OCI-LY3 (cell line): ENCODE measurements at regions not wholly inside any gene's neighbourhood (a gene's known extent, or its start where the extent isn't known, plus 50 kb on each side); places are given as distances from the start of the nearest gene placed in this dataset.

Experiments used
- H2AFZ ChIP-seq: fragments of 200-600, 300-600 bp; shearing (Covaris generic); 2 replicates; pipeline ENCODE4 v1.6.0; 2014; ENCODE audit warnings: antibody characterized with exemption, low read depth, low read length
- H3K27ac ChIP-seq: fragments of 200-600, 300-600 bp; sonication (generic); 2 replicates; pipeline ENCODE4 v1.5.1; 2014; ENCODE audit warnings: mild to moderate bottlenecking, low read length, moderate library complexity, mixed read lengths
- H3K27me3 ChIP-seq: fragments of 200-600, 300-600 bp; sonication (generic); 2 replicates; pipeline ENCODE4 v1.6.1; 2014; ENCODE audit warnings: low read depth, low read length, mixed read lengths
- H3K36me3 ChIP-seq: fragments of 200-600, 300-600 bp; sonication (generic); replicated peaks from 2 replicates; pipeline ENCODE3; 2014; ENCODE audit warnings: low read depth, low read length, mixed read lengths
- H3K4me1 ChIP-seq: fragments of 300-600, 200-600 bp; sonication (generic); 2 replicates; pipeline ENCODE4 v1.6.1; 2014; ENCODE audit warnings: low read length, mixed read lengths
- H3K4me2 ChIP-seq: fragments of 200-600, 300-600 bp; sonication (generic); 2 replicates; pipeline ENCODE4 v1.6.1; 2014; ENCODE audit warnings: low read length, mixed read lengths
- H3K4me3 ChIP-seq: fragments of 300-600, 200-600 bp; sonication (generic); 2 replicates; pipeline ENCODE4 v1.5.1; 2014; ENCODE audit warnings: antibody characterized with exemption, mild to moderate bottlenecking, low read length, moderate library complexity
- H3K79me2 ChIP-seq: fragments of 300-600, 200-600 bp; shearing (Covaris generic); 2 replicates; pipeline ENCODE4 v1.6.1; 2014; ENCODE audit warnings: mild to moderate bottlenecking, low read length, mixed read lengths
- H3K9ac ChIP-seq: fragments of 300-600, 200-600 bp; shearing (Covaris generic); 2 replicates; pipeline ENCODE4 v1.6.0; 2014; ENCODE audit warnings: mild to moderate bottlenecking, low read length, moderate library complexity
- H3K9me3 ChIP-seq: fragments of 200-600, 300-600 bp; shearing (Covaris generic); 2 replicates; pipeline ENCODE4 v1.6.1; 2014; ENCODE audit warnings: low read length, mixed read lengths; ENCODE audit not compliant: insufficient read depth
- H4K20me1 ChIP-seq: fragments of 200-600, 300-600 bp; sonication (generic); 2 replicates; pipeline ENCODE4 v1.6.1; 2016; ENCODE audit warnings: low read length, mixed read lengths; ENCODE audit not compliant: insufficient read depth
- CTCF ChIP-seq: fragments of 200-600, 300-600 bp; sonication (generic); IDR thresholded peaks from 2 replicates; pipeline ENCODE4 v1.5.1; 2014; ENCODE audit warnings: antibody characterized with exemption, low read length, low read depth
- EZH2phosphoT487 ChIP-seq: fragments of 200-600 bp; shearing (Covaris generic); IDR thresholded peaks from 2 replicates; pipeline ENCODE4 v1.6.1; 2018; ENCODE audit warnings: antibody characterized with exemption, mixed run types, low read depth

- TF ChIP-seq EZH2phosphoT487 (no peak), CTCF (no peak)
- H3K36me3 ChIP-seq, result no peaks in the 10 kb centered on the region
- no peaks in the 10 kb centered on the region for H3K79me2 ChIP-seq
Observed at GRCh38 chr3:18720543-18720942, 295.4 kb upstream of the SATB1 start.

GRCh38 chr3:18717598-18717997, 292.5 kb upstream of the SATB1 start:
- Histone ChIP-seq H3K9ac (no peak overlapping the region), H3K36me3 (no peaks in the 10 kb centered on the region), H3K9me3 (no peaks in the 10 kb centered on the region), H3K27me3 (no peaks in the 10 kb centered on the region), H2AFZ (no peak overlapping the region), H3K4me1 (no peaks in the 10 kb centered on the region), H3K27ac (no peak overlapping the region), H3K4me2 (no peak overlapping the region), H4K20me1 (no peaks in the 10 kb centered on the region), H3K4me3 (no peak overlapping the region), H3K79me2 (no peaks in the 10 kb centered on the region)
- TF ChIP-seq EZH2phosphoT487, result no peak
- no peak for TF ChIP-seq CTCF

More at GRCh38 chr3:18720543-18720942, 295.4 kb upstream of the SATB1 start:
- Histone ChIP-seq H3K4me1 (no peaks in the 10 kb centered on the region), H3K9ac (no peak overlapping the region), H2AFZ (no peak overlapping the region), H3K4me2 (no peak overlapping the region), H3K9me3 (no peaks in the 10 kb centered on the region), H3K27me3 (peaks cover 5% of the 10 kb centered on the region), H3K4me3 (no peak overlapping the region), H4K20me1 (no peaks in the 10 kb centered on the region), H3K27ac (no peak overlapping the region)

- Histone ChIP-seq H3K9me3 (no peaks in the 10 kb centered on the region), H3K4me1 (no peaks in the 10 kb centered on the region), H3K9ac (no peak overlapping the region), H3K36me3 (no peaks in the 10 kb centered on the region), H2AFZ (no peak overlapping the region), H4K20me1 (no peaks in the 10 kb centered on the region), H3K27me3 (no peaks in the 10 kb centered on the region), H3K4me2 (no peak overlapping the region), H3K79me2 (no peaks in the 10 kb centered on the region), H3K4me3 (no peak overlapping the region), H3K27ac (no peak overlapping the region)
- TF ChIP-seq CTCF, result no peak
- no peak for TF ChIP-seq EZH2phosphoT487
Observed at GRCh38 chr3:18716821-18717220, 291.7 kb upstream of the SATB1 start.

- H3K4me3 ChIP-seq, result no peak overlapping the region
- H4K20me1 ChIP-seq, result no peaks in the 10 kb centered on the region
- no peak for TF ChIP-seq CTCF
- no peak for TF ChIP-seq EZH2phosphoT487
- no peak overlapping the region for H3K4me2 ChIP-seq
- no peaks in the 10 kb centered on the region for H3K36me3 ChIP-seq
- no peaks in the 10 kb centered on the region for H3K4me1 ChIP-seq
- no peaks in the 10 kb centered on the region for H3K27me3 ChIP-seq
- no peaks in the 10 kb centered on the region for H3K9me3 ChIP-seq
- H3K9ac ChIP-seq, result no peak overlapping the region
- H3K79me2 ChIP-seq, result no peaks in the 10 kb centered on the region
- no peak overlapping the region for H3K27ac ChIP-seq
- H2AFZ ChIP-seq, result no peak overlapping the region
Observed at GRCh38 chr3:18716101-18716500, 291.0 kb upstream of the SATB1 start.
